ENCODE measurements at regions not wholly inside any gene's neighbourhood (a gene's known extent, or its start where the extent isn't known, plus 50 kb on each side); places are given as distances from the start of the nearest gene placed in this dataset.
"Not testable (repeated sequence)": the region's sequence is repeated elsewhere in the genome, so short reads cannot be mapped to it uniquely, and the experiment has no call there.

- no peaks in the 10 kb centered on the region for H3K9me3 ChIP-seq (ENCODE audit: control insufficient read depth in 1 of 2, low read length in 2 of 2)
- H3K4me3 ChIP-seq (ENCODE audit: low read depth in 1 of 2, low read length in 2 of 2), result no peak overlapping the region
- H3K27ac ChIP-seq (ENCODE audit: low read length), result no peak overlapping the region
- peaks cover 0 to 5% of the 10 kb centered on the region in 2 donors for H3K4me1 ChIP-seq (ENCODE audit: control insufficient read depth in 1 of 2, insufficient read depth in 2 of 2, low read length in 2 of 2)
- H3K27me3 ChIP-seq (ENCODE audit: low read depth, low read length), result no peaks in the 10 kb centered on the region
- no peaks in the 10 kb centered on the region for H3K36me3 ChIP-seq (ENCODE audit: control insufficient read depth in 1 of 2, insufficient read depth in 2 of 2, low read length in 2 of 2)
These were observed 179.6 kb upstream of the SPTLC3 start for GRCh38 chr20:12829170-12829569.

- Histone ChIP-seq H3K4me1 (ENCODE audit: control insufficient read depth in 1 of 2, insufficient read depth in 2 of 2, low read length in 2 of 2) (no peaks in the 10 kb centered on the region), H3K9me3 (ENCODE audit: control insufficient read depth in 1 of 2, low read length in 2 of 2) (no peaks in the 10 kb centered on the region), H3K36me3 (ENCODE audit: control insufficient read depth in 1 of 2, insufficient read depth in 2 of 2, low read length in 2 of 2) (no peaks in the 10 kb centered on the region), H3K27ac (ENCODE audit: low read length) (no peak overlapping the region), H3K27me3 (ENCODE audit: low read depth, low read length) (no peaks in the 10 kb centered on the region), H3K4me3 (ENCODE audit: low read depth in 1 of 2, low read length in 2 of 2) (no peak overlapping the region)
These were observed 174.9 kb upstream of the SPTLC3 start for GRCh38 chr20:12833861-12834260.

GRCh38 chr20:12835999-12836398 lies 172.8 kb upstream of the SPTLC3 start:
- H3K9me3 ChIP-seq (ENCODE audit: control insufficient read depth in 1 of 2, low read length in 2 of 2), result no peaks in the 10 kb centered on the region
- H3K4me3 ChIP-seq (ENCODE audit: low read depth in 1 of 2, low read length in 2 of 2), result no peak overlapping the region
- H3K27me3 ChIP-seq (ENCODE audit: low read depth, low read length), result no peaks in the 10 kb centered on the region
- H3K36me3 ChIP-seq (ENCODE audit: control insufficient read depth in 1 of 2, insufficient read depth in 2 of 2, low read length in 2 of 2), result no peaks in the 10 kb centered on the region
- H3K27ac ChIP-seq (ENCODE audit: low read length), result no peak overlapping the region
- H3K4me1 ChIP-seq (ENCODE audit: control insufficient read depth in 1 of 2, insufficient read depth in 2 of 2, low read length in 2 of 2), result no peaks in the 10 kb centered on the region

- H3K4me3 ChIP-seq (ENCODE audit: low read depth in 1 of 2, low read length in 2 of 2), result no peak overlapping the region
- no peaks in the 10 kb centered on the region for H3K36me3 ChIP-seq (ENCODE audit: control insufficient read depth in 1 of 2, insufficient read depth in 2 of 2, low read length in 2 of 2)
- no peaks in the 10 kb centered on the region for H3K27me3 ChIP-seq (ENCODE audit: low read depth, low read length)
- H3K27ac ChIP-seq (ENCODE audit: low read length), result no peak overlapping the region
- no peaks in the 10 kb centered on the region for H3K9me3 ChIP-seq (ENCODE audit: control insufficient read depth in 1 of 2, low read length in 2 of 2)
- H3K4me1 ChIP-seq (ENCODE audit: control insufficient read depth in 1 of 2, insufficient read depth in 2 of 2, low read length in 2 of 2), result no peaks in the 10 kb centered on the region
These were observed 171.1 kb upstream of the SPTLC3 start for GRCh38 chr20:12837646-12838045.

GRCh38 chr20:12838261-12838866 lies 170.4 kb upstream of the SPTLC3 start:
- Histone ChIP-seq H3K27ac (ENCODE audit: low read length) (no peak overlapping the region), H3K36me3 (ENCODE audit: control insufficient read depth in 1 of 2, insufficient read depth in 2 of 2, low read length in 2 of 2) (no peaks in the 10 kb centered on the region), H3K4me1 (ENCODE audit: control insufficient read depth in 1 of 2, insufficient read depth in 2 of 2, low read length in 2 of 2) (no peaks in the 10 kb centered on the region), H3K9me3 (ENCODE audit: control insufficient read depth in 1 of 2, low read length in 2 of 2) (no peaks in the 10 kb centered on the region), H3K27me3 (ENCODE audit: low read depth, low read length) (no peaks in the 10 kb centered on the region), H3K4me3 (ENCODE audit: low read depth in 1 of 2, low read length in 2 of 2) (no peak overlapping the region)

GRCh38 chr20:12847872-12848271 lies 160.9 kb upstream of the SPTLC3 start:
- no peaks in the 10 kb centered on the region for H3K36me3 ChIP-seq (ENCODE audit: control insufficient read depth in 1 of 2, insufficient read depth in 2 of 2, low read length in 2 of 2)
- H3K4me3 ChIP-seq (ENCODE audit: low read depth in 1 of 2, low read length in 2 of 2), result no peak overlapping the region
- H3K27ac ChIP-seq (ENCODE audit: low read length), result no peak overlapping the region
- H3K4me1 ChIP-seq (ENCODE audit: control insufficient read depth in 1 of 2, insufficient read depth in 2 of 2, low read length in 2 of 2), result no peaks in the 10 kb centered on the region
- no peaks in the 10 kb centered on the region for H3K9me3 ChIP-seq (ENCODE audit: control insufficient read depth in 1 of 2, low read length in 2 of 2)
- no peaks in the 10 kb centered on the region for H3K27me3 ChIP-seq (ENCODE audit: low read depth, low read length)

- no peak overlapping the region for H3K27ac ChIP-seq (ENCODE audit: low read length)
These were observed 159.4 kb upstream of the SPTLC3 start for GRCh38 chr20:12849225-12849910.

GRCh38 chr20:12857643-12858042 lies 151.1 kb upstream of the SPTLC3 start:
- H3K9me3 ChIP-seq (ENCODE audit: control insufficient read depth in 1 of 2, low read length in 2 of 2); H3K36me3 ChIP-seq (ENCODE audit: control insufficient read depth in 1 of 2, insufficient read depth in 2 of 2, low read length in 2 of 2); H3K27ac ChIP-seq (ENCODE audit: low read length); H3K4me1 ChIP-seq (ENCODE audit: control insufficient read depth in 1 of 2, insufficient read depth in 2 of 2, low read length in 2 of 2); H3K27me3 ChIP-seq (ENCODE audit: low read depth, low read length); H3K4me3 ChIP-seq (ENCODE audit: low read depth in 1 of 2, low read length in 2 of 2): not testable (repeated sequence)

More at GRCh38 chr20:12849225-12849910, 159.4 kb upstream of the SPTLC3 start:
- Histone ChIP-seq H3K4me1 (ENCODE audit: control insufficient read depth in 1 of 2, insufficient read depth in 2 of 2, low read length in 2 of 2) (no peaks in the 10 kb centered on the region), H3K27me3 (ENCODE audit: low read depth, low read length) (no peaks in the 10 kb centered on the region), H3K4me3 (ENCODE audit: low read depth in 1 of 2, low read length in 2 of 2) (no peak overlapping the region), H3K36me3 (ENCODE audit: control insufficient read depth in 1 of 2, insufficient read depth in 2 of 2, low read length in 2 of 2) (no peaks in the 10 kb centered on the region), H3K9me3 (ENCODE audit: control insufficient read depth in 1 of 2, low read length in 2 of 2) (no peaks in the 10 kb centered on the region)

GRCh38 chr20:12860619-12861247 lies 148.0 kb upstream of the SPTLC3 start:
- peaks cover 0 to under 1% of the 10 kb centered on the region in 2 donors for H3K9me3 ChIP-seq (ENCODE audit: control insufficient read depth in 1 of 2, low read length in 2 of 2)
- no peak overlapping the region for H3K27ac ChIP-seq (ENCODE audit: low read length)
- no peaks in the 10 kb centered on the region for H3K27me3 ChIP-seq (ENCODE audit: low read depth, low read length)
- H3K4me3 ChIP-seq (ENCODE audit: low read depth in 1 of 2, low read length in 2 of 2), result no peak overlapping the region
- H3K4me1 ChIP-seq (ENCODE audit: control insufficient read depth in 1 of 2, insufficient read depth in 2 of 2, low read length in 2 of 2), result no peaks in the 10 kb centered on the region
- H3K36me3 ChIP-seq (ENCODE audit: control insufficient read depth in 1 of 2, insufficient read depth in 2 of 2, low read length in 2 of 2), result no peaks in the 10 kb centered on the region

GRCh38 chr20:12869669-12870068 lies 139.1 kb upstream of the SPTLC3 start:
- Histone ChIP-seq H3K27me3 (ENCODE audit: low read depth, low read length) (no peaks in the 10 kb centered on the region), H3K4me3 (ENCODE audit: low read depth in 1 of 2, low read length in 2 of 2) (no peak overlapping the region), H3K36me3 (ENCODE audit: control insufficient read depth in 1 of 2, insufficient read depth in 2 of 2, low read length in 2 of 2) (no peaks in the 10 kb centered on the region), H3K9me3 (ENCODE audit: control insufficient read depth in 1 of 2, low read length in 2 of 2) (no peaks in the 10 kb centered on the region), H3K27ac (ENCODE audit: low read length) (no peak overlapping the region), H3K4me1 (ENCODE audit: control insufficient read depth in 1 of 2, insufficient read depth in 2 of 2, low read length in 2 of 2) (no peaks in the 10 kb centered on the region)

GRCh38 chr20:12870588-12870987 lies 138.2 kb upstream of the SPTLC3 start:
- no peaks in the 10 kb centered on the region for H3K36me3 ChIP-seq (ENCODE audit: control insufficient read depth in 1 of 2, insufficient read depth in 2 of 2, low read length in 2 of 2)
- H3K4me3 ChIP-seq (ENCODE audit: low read depth in 1 of 2, low read length in 2 of 2), result no peak overlapping the region
- no peaks in the 10 kb centered on the region for H3K4me1 ChIP-seq (ENCODE audit: control insufficient read depth in 1 of 2, insufficient read depth in 2 of 2, low read length in 2 of 2)
- H3K9me3 ChIP-seq (ENCODE audit: control insufficient read depth in 1 of 2, low read length in 2 of 2), result no peaks in the 10 kb centered on the region
- H3K27ac ChIP-seq (ENCODE audit: low read length), result no peak overlapping the region
- H3K27me3 ChIP-seq (ENCODE audit: low read depth, low read length), result no peaks in the 10 kb centered on the region

Measured in muscle layer of duodenum (tissue), 2 donors.